K562 (cell line): ENCODE measurements at regions not wholly inside any gene's neighbourhood (a gene's known extent, or its start where the extent isn't known, plus 50 kb on each side); places are given as distances from the start of the nearest gene placed in this dataset.
"Not testable (repeated sequence)": the region's sequence is repeated elsewhere in the genome, so short reads cannot be mapped to it uniquely, and the experiment has no call there.

ENCODE experiments used
- CCAR2 ChIP-seq: fragments of 200-400 bp; formaldehyde crosslinking; IDR thresholded peaks from 2 replicates; pipeline ENCODE4 v1.6.1; 2017; ENCODE audit warnings: mild to moderate bottlenecking, low read depth, low read length
- MYC ChIP-seq, 2 experiments: fragments of 250-450 bp in 1 of 2; sonication (Bioruptor Pico) in 1 of 2; IDR thresholded peaks; 2 replicates each; pipeline versions ENCODE4 v1.5.1 to v1.6.1; 2012 to 2021; ENCODE audit warnings: low read depth in 2 of 2, borderline replicate concordance in 1 of 2, improper control_type of control experiment in 1 of 2, low read length in 1 of 2, mild to moderate bottlenecking in 1 of 2, moderate library complexity in 1 of 2
- NFIC ChIP-seq: fragments of 450-650 bp; IDR thresholded peaks from 2 replicates; pipeline ENCODE4 v1.6.1; 2017; ENCODE audit warnings: mild to moderate bottlenecking, inconsistent platforms
- NR1H2 ChIP-seq: sonication (generic); formaldehyde crosslinking; IDR thresholded peaks from 2 replicates; pipeline ENCODE4 v1.4.0; 2020; ENCODE audit warnings: mild to moderate bottlenecking, missing genetic modification reagents
- TEAD2 ChIP-seq: fragments of 450-650 bp; IDR thresholded peaks from 2 replicates; pipeline ENCODE4 v1.6.1; 2016; ENCODE audit warnings: missing genetic modification characterization, control low read depth, missing compliant biosample characterization
- TEAD4 ChIP-seq, 2 experiments: sonication (generic) in 1 of 2; formaldehyde crosslinking in 1 of 2; IDR thresholded peaks; 2 replicates each; pipeline versions ENCODE4 v1.6.1 to v1.8.0; 2012 to 2022; ENCODE audit warnings: borderline replicate concordance in 1 of 2, inconsistent platforms in 1 of 2, low read length in 1 of 2, mild to moderate bottlenecking in 1 of 2, missing genetic modification reagents in 1 of 2
- ZFP30 ChIP-seq: fragments of 250-450 bp; sonication (Bioruptor Pico); IDR thresholded peaks from 2 replicates; pipeline ENCODE4 v1.8.0; 2022; ENCODE audit warnings: moderate library complexity, mild to moderate bottlenecking, inconsistent platforms, borderline replicate concordance
- ZNF217 ChIP-seq: sonication (generic); formaldehyde crosslinking; IDR thresholded peaks from 2 replicates; pipeline ENCODE4 v1.8.0; 2022; ENCODE audit warnings: mild to moderate bottlenecking, missing genetic modification reagents
- ZNF76 ChIP-seq: fragments of 250-450 bp; sonication (Bioruptor Pico); IDR thresholded peaks from 2 replicates; pipeline ENCODE4 v1.4.0; 2020; ENCODE audit warnings: mild to moderate bottlenecking, moderate library complexity, borderline replicate concordance
- TF ChIP-seq, protein P1 (sequence below): sonication (generic); formaldehyde crosslinking; IDR thresholded peaks from 2 replicates; pipeline ENCODE4 v1.9.0; 2022; ENCODE audit warnings: mild to moderate bottlenecking, missing genetic modification reagents
- TF ChIP-seq, protein P2 (sequence below), 2 experiments: fragments of 450-650 bp; conservative IDR thresholded peaks; 2 replicates each; pipeline ENCODE4 v1.6.1; 2017; ENCODE audit warnings: mild to moderate bottlenecking in 2 of 2, moderate library complexity in 2 of 2
- TF ChIP-seq, protein P3 (sequence below), 3 experiments: IDR thresholded peaks in 2 of 3; conservative IDR thresholded peaks in 1 of 3; 2 replicates each; pipeline ENCODE4 v1.5.1; 2011 to 2012; ENCODE audit warnings: low read length in 3 of 3, mild to moderate bottlenecking in 3 of 3, control low read depth in 2 of 3, improper control_type of control experiment in 1 of 3, inconsistent platforms in 1 of 3, low read depth in 1 of 3, mixed read lengths in 1 of 3, moderate library complexity in 1 of 3; ENCODE audit not compliant: insufficient read depth in 2 of 3

DNA sequence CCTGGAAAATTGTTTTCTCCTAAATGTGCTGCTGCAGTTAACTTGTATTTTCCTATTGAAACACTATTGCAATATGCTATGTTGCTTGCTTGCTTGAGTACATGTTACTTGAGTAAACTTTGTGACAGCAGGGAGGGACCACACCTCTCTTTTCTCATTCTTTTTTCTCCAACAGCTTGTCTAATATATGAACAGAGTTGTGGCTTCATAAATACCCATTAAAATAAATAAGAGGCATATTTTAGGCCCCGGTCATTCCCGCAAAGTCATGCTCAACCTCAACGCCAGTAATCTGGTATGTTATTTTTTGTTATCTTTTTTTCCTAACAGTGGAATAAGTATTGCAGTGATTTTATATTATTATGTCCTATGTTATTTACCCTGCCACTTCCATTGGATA lies 2408.6 kb downstream of the ARAP2 start:
- TF ChIP-seq NFIC; ZFP30; TEAD2; NR1H2 (CRISPR knock-in tag); ZNF217 (CRISPR knock-in tag); TEAD4 (IDR thresholded peaks at IDR 0.05; ENCODE audit: low read length); TEAD4 (CRISPR knock-in tag; IDR thresholded peaks at IDR 0.05; ENCODE audit: borderline replicate concordance); CCAR2; ZNF76 (CRISPR knock-in tag); MYC (IDR thresholded peaks at IDR 0.05; ENCODE audit: low read depth, low read length); MYC (CRISPR knock-in tag; IDR thresholded peaks at IDR 0.05; ENCODE audit: borderline replicate concordance, low read depth): not testable (repeated sequence)
- TF ChIP-seq, protein P1, sequence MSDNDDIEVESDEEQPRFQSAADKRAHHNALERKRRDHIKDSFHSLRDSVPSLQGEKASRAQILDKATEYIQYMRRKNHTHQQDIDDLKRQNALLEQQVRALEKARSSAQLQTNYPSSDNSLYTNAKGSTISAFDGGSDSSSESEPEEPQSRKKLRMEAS (CRISPR knock-in tag), result not testable (repeated sequence)
- TF ChIP-seq, protein P2, sequence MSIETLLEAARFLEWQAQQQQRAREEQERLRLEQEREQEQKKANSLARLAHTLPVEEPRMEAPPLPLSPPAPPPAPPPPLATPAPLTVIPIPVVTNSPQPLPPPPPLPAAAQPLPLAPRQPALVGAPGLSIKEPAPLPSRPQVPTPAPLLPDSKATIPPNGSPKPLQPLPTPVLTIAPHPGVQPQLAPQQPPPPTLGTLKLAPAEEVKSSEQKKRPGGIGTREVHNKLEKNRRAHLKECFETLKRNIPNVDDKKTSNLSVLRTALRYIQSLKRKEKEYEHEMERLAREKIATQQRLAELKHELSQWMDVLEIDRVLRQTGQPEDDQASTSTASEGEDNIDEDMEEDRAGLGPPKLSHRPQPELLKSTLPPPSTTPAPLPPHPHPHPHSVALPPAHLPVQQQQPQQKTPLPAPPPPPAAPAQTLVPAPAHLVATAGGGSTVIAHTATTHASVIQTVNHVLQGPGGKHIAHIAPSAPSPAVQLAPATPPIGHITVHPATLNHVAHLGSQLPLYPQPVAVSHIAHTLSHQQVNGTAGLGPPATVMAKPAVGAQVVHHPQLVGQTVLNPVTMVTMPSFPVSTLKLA (conservative IDR thresholded peaks at IDR 0.05), result not testable (repeated sequence)
- TF ChIP-seq, protein P3, sequence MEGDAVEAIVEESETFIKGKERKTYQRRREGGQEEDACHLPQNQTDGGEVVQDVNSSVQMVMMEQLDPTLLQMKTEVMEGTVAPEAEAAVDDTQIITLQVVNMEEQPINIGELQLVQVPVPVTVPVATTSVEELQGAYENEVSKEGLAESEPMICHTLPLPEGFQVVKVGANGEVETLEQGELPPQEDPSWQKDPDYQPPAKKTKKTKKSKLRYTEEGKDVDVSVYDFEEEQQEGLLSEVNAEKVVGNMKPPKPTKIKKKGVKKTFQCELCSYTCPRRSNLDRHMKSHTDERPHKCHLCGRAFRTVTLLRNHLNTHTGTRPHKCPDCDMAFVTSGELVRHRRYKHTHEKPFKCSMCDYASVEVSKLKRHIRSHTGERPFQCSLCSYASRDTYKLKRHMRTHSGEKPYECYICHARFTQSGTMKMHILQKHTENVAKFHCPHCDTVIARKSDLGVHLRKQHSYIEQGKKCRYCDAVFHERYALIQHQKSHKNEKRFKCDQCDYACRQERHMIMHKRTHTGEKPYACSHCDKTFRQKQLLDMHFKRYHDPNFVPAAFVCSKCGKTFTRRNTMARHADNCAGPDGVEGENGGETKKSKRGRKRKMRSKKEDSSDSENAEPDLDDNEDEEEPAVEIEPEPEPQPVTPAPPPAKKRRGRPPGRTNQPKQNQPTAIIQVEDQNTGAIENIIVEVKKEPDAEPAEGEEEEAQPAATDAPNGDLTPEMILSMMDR (IDR thresholded peaks at IDR 0.05 in 2 of 3, conservative IDR thresholded peaks at IDR 0.05 in 1 of 3; ENCODE audit: insufficient read depth in 2 of 3, low read depth in 1 of 3, low read length in 3 of 3), result not testable (repeated sequence)
